Right lobe of liver (tissue), 4 donors: ENCODE measurements at regions not wholly inside any gene's neighbourhood (a gene's known extent, or its start where the extent isn't known, plus 50 kb on each side); places are given as distances from the start of the nearest gene placed in this dataset.

Experiments used
- POLR2A ChIP-seq: fragments of 450-650 bp; IDR thresholded peaks from one replicate; pipeline ENCODE4 v1.6.1; 2017; ENCODE audit warnings: antibody characterized with exemption, mild to moderate bottlenecking
- TF ChIP-seq, protein P1 (sequence below), 4 donors: fragments of 200-600 bp in 3 of 4; fragments of 450-650 bp in 1 of 4; IDR thresholded peaks; one replicate each; pipeline versions ENCODE4 v1.5.1 to v1.8.0; 2016 to 2022; ENCODE audit warnings: antibody characterized with exemption in 4 of 4, mild to moderate bottlenecking in 2 of 4
- donor health status: DM: no; HTN: no; CAD: no.
- donor health status: DM: no; HTN: no; CAD: no.
- donor health status: DM: no; HTN: yes; CAD: no.

- TF ChIP-seq, protein P1, sequence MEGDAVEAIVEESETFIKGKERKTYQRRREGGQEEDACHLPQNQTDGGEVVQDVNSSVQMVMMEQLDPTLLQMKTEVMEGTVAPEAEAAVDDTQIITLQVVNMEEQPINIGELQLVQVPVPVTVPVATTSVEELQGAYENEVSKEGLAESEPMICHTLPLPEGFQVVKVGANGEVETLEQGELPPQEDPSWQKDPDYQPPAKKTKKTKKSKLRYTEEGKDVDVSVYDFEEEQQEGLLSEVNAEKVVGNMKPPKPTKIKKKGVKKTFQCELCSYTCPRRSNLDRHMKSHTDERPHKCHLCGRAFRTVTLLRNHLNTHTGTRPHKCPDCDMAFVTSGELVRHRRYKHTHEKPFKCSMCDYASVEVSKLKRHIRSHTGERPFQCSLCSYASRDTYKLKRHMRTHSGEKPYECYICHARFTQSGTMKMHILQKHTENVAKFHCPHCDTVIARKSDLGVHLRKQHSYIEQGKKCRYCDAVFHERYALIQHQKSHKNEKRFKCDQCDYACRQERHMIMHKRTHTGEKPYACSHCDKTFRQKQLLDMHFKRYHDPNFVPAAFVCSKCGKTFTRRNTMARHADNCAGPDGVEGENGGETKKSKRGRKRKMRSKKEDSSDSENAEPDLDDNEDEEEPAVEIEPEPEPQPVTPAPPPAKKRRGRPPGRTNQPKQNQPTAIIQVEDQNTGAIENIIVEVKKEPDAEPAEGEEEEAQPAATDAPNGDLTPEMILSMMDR (IDR thresholded peaks at IDR 0.05), result no peak
- no peak for TF ChIP-seq POLR2A
Observed at GRCh38 chr21:27209546-27209945, 242.7 kb upstream of the ADAMTS5 start.
